Suppressor macrophage treated with lipopolysaccharide for 4 hours (primary cell): ENCODE measurements at regions not wholly inside any gene's neighbourhood (a gene's known extent, or its start where the extent isn't known, plus 50 kb on each side); places are given as distances from the start of the nearest gene placed in this dataset.

Experiments
- DNase-seq: peaks from one replicate; pipeline ENCODE4 v3.0.0-alpha.2; 2020

DNA sequence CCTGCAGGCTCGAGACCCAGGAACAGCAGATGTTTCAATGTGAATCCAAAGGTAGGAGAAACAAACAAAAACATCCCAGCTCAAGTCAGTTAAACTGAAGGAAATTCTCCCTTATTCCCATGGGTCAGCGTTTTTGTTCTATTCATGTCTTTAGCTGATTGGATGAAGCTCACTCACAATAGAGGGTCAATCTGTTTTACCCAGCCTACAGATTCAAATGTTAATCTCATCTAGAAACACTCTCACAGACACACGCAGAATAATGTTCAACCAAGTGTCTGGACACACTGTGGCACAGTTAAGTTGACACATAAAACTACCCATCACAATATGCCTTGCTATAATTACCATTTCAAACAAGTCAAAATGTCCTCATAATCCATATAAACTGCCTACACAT, 180.6 kb upstream of the CDH8 start:
- DNase-seq = no peak

DNA sequence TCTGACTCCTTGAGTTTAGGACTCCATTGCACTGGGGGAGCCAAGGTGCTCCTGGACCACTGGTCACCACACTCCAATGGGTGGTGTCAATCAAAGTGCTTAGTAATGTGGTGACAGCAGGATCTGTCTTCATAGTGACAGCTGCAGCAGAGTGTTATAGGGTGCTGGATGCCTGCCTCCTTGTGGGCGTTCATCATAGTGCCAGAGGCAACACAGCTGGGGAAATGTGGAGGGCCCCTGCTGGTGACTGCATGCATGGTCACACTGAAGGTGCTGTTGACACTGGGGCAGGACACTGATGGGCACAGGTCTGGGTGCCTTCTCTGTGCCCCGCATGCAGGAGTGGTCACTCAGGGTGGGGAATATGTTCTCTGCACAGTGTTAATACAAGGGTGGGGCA, 177.5 kb upstream of the CDH8 start:
- DNase-seq = no peak

DNA sequence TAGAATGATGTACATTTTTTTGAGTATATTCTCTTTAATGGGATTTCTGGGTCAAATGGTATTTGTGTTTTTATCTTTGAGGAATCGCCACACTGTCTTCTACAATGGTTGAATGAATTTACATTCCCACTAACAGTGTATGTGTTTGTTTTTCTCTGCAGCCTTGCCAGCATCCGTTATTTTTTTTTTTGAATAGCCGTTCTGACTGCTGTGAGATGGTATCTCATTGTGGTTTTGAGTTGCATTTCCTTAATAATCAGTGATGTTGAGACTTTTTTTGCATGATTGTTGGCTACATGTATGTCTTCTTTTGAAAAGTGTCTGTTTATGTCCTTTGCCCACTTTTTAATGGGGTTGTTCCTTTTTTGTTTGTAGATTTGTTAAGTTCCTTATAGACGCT, 172.7 kb upstream of the CDH8 start:
- DNase-seq = no peak

GRCh38 chr16:62205459-62205858, 169.2 kb upstream of the CDH8 start:
- DNase-seq = no peak

DNA sequence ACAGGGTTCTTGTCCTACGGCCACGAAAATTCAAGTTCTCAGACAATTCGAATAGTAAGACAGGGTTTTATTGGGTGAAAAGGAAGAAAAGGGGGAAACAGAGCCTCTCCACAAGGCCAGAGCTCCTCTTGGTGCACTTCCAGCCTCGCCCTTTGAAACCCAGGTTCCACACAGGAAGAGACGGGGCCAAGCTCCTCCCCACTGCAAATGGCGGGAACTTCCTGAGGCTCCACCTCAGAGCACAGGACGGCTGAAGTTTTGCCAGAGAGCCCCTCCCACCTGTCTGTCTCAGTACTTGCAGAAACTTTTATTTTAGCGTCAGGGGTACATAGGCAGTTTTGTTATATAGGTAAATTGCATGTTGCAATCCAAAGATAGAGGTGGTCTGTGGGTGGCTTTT, 165.7 kb upstream of the CDH8 start:
- no peak for DNase-seq

GRCh38 chr16:62194828-62195227, 158.6 kb upstream of the CDH8 start:
- no peak for DNase-seq

DNA sequence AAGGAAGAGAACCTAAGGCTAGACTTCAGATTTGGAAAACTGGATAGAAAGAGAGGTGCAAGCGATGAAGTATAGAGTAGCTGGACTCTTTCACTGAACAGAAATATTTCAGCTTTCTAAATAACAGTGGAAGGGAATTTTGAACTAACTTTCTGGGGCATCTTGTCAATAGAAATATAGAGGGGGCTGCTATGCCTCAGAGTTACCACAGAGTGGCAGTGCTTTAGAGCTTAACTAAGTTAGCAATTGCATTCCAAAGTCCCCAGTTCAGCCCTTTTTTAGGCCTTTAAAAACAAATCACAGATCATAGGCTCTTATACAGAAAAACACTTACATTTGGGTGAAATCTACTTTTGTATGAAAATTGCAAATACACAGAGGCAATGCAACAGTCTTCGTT, 154.2 kb upstream of the CDH8 start:
- no peak for DNase-seq

- DNase-seq = no peak
Observed at GRCh38 chr16:62177351-62178203, 141.3 kb upstream of the CDH8 start.

- no peak for DNase-seq
Observed at GRCh38 chr16:62170642-62171041, 134.4 kb upstream of the CDH8 start.

DNA sequence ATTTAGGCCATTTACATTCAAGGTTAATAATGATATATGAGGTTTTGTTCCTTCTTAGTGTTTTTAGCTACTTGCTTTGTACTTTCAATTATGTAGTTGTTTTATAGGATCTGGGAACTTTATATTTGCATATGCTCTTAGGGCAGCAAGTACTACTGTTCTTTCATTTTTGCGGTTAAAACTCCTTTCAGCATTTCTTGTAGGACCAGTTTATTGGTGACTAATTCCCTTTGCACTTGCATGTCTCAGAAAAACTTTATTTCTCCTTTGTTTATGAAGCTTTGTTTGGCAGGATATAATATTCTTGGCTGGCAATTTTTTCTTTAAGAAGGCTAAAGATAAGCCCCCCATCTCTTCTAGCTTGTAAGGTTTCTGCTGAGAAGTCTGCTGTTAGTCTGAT, 131.3 kb upstream of the CDH8 start:
- no peak for DNase-seq

- DNase-seq = no peak
Observed at GRCh38 chr16:62157544-62157943, 121.3 kb upstream of the CDH8 start.

DNA sequence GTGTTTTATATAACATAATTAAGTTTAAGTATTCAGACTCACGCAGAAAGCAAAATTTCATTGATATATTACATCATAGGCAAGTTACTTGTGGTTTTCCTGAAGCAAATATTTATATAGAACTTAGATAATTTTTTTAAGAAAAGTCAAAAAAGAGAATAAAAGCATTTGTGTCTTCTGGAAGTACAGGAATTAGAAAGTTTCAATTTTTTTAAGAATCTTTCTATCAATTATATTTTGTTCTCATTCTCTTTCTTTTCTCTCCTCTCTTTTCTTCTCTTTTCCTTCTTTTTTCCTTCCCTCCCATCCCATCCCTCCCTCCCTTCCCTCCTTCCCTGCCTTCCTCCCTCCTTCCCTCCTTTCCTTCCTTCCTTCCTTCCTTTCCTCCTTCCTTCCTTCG, 120.7 kb upstream of the CDH8 start:
- no peak for DNase-seq

GRCh38 chr16:62149631-62150030, 113.4 kb upstream of the CDH8 start:
- no peak for DNase-seq

- DNase-seq = no peak
Observed at GRCh38 chr16:62137996-62138395, 101.8 kb upstream of the CDH8 start.

- DNase-seq = no peak
Observed at GRCh38 chr16:62135911-62136310, 99.7 kb upstream of the CDH8 start.

DNA sequence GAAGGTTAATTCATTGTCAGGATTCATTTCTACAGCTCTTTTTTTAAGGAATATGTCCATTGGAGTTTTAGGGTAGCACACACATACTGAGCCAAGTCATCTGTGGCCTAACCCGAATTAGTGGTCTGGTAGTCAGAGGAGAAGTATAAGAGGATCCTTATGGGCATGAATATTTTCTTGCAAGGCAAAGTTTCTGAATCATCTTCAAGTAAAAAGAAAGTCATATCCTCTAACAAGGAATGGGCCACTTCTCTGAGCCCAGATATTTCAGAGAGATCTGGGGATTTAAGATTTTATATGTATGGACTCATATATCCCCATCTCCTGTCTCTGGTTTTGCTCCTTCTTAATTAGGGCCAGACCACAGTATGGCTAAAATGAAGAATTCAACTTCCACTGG, 99.2 kb upstream of the CDH8 start:
- DNase-seq = no peak

GRCh38 chr16:62130101-62130500, 93.9 kb upstream of the CDH8 start:
- DNase-seq = no peak

DNA sequence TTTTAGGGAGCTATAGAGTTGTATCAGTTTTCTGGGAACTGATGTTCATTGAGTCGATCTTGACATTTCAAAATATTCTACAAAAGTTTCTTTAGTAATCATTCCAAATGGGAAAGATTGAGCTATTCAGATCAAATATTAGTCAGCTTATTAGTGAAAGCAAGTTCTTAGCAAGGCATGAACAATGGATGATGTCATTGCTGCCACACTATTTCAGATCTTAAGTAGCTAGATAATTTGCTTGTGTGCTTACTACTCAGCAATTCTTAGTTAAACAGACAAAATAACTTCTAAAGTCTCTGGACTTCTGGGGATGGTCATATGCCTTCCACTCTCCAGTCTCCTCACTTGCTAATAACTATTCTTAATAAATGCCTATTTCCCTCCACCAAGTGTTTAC, 69.0 kb upstream of the CDH8 start:
- DNase-seq = no peak

DNA sequence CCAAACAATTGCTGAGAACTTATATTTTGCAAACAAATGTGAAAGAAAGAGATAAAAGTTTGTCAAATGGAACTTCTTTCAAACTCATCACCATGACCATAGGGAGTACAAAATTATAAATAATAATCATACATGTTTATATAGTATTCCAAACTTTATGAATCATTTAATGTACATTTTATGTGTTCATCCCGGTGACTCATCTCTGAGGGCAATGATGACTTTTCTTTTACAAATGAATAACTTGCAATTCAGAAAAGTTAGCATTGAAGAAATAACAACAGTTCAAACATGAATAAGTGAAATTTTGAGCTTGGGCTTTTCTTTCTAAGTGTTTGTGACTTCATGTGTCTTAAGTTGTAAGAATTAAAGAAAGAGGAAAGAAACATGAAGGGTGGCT, 66.3 kb upstream of the CDH8 start:
- DNase-seq = no peak

DNA sequence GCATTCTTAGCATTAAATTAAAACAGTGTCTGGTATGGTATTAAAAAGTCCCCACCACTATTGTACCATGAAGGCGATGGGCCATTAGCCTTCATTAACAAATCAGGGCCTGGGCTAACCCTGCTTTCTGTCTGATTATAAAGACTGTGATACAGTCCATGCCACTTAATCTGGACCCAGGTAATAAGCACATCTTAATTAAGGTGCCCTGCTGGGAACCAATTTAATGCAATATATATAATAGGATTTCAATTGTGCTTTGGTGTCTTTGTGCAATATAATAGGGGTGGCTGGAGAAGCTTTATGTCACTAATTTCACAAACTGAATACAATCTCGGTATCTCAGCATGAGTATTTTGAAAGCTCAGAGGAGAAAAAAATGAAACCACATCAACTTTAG, 64.4 kb upstream of the CDH8 start:
- no peak for DNase-seq

- DNase-seq = no peak
Observed at GRCh38 chr16:62089715-62090114, 53.5 kb upstream of the CDH8 start.

GRCh38 chr16:62088731-62089410, 52.6 kb upstream of the CDH8 start:
- DNase-seq = no peak
